ENCODE measurements at regions not wholly inside any gene's neighbourhood (a gene's known extent, or its start where the extent isn't known, plus 50 kb on each side); places are given as distances from the start of the nearest gene placed in this dataset.

- no peaks in the 10 kb centered on the region for H3K9me3 ChIP-seq
- no peaks in the 10 kb centered on the region for H3K36me3 ChIP-seq
- no peak for DNase-seq (ENCODE audit: low spot score in 2 of 2)
- H3K4me1 ChIP-seq, result no peaks in the 10 kb centered on the region
- no peak overlapping the region for H3K4me3 ChIP-seq
- TF ChIP-seq POLR2AphosphoS5 (IDR thresholded peaks at IDR 0.05), result no peak
- no peak for TF ChIP-seq EP300 (IDR thresholded peaks at IDR 0.05)
- TF ChIP-seq CTCF (IDR thresholded peaks at IDR 0.05), result no peak
- no peak for TF ChIP-seq POLR2A (IDR thresholded peaks at IDR 0.05)
- H3K27me3 ChIP-seq, result no peaks in the 10 kb centered on the region
- no peak overlapping the region for H3K27ac ChIP-seq
- WGBS, result 85% methylated on average over 1 of the region's 1 CpG
Measured at GRCh38 chr6:103277936-103278335, 1581.8 kb downstream of the HACE1 start.

- 31% methylated on average over 1 of the region's 1 CpG for WGBS
- Histone ChIP-seq H3K36me3 (no peaks in the 10 kb centered on the region), H3K27ac (no peak overlapping the region), H3K4me1 (no peaks in the 10 kb centered on the region), H3K9me3 (no peaks in the 10 kb centered on the region), H3K4me3 (no peak overlapping the region), H3K27me3 (no peaks in the 10 kb centered on the region)
- DNase-seq (ENCODE audit: low spot score in 2 of 2), result no peak
- TF ChIP-seq CTCF (IDR thresholded peaks at IDR 0.05), result no peak
Measured at GRCh38 chr6:103273048-103273447, 1586.7 kb downstream of the HACE1 start.

GRCh38 chr6:103269581-103269980 is 1590.1 kb downstream of the HACE1 start:
- DNase-seq (ENCODE audit: low spot score in 2 of 2), result no peak
- Histone ChIP-seq H3K9me3 (no peaks in the 10 kb centered on the region), H3K36me3 (no peaks in the 10 kb centered on the region), H3K27ac (no peak overlapping the region), H3K4me3 (no peak overlapping the region), H3K4me1 (no peaks in the 10 kb centered on the region), H3K27me3 (no peaks in the 10 kb centered on the region)
- TF ChIP-seq POLR2A (IDR thresholded peaks at IDR 0.05) (no peak), POLR2AphosphoS5 (IDR thresholded peaks at IDR 0.05) (no peak), EP300 (IDR thresholded peaks at IDR 0.05) (no peak), CTCF (IDR thresholded peaks at IDR 0.05) (no peak)
- 58% methylated on average over 2 of the region's 2 CpGs for WGBS

- Histone ChIP-seq H3K9me3 (no peaks in the 10 kb centered on the region), H3K27ac (no peak overlapping the region), H3K4me3 (no peak overlapping the region), H3K4me1 (no peaks in the 10 kb centered on the region), H3K36me3 (no peaks in the 10 kb centered on the region), H3K27me3 (no peaks in the 10 kb centered on the region)
- WGBS, result 73% methylated on average over 2 of the region's 2 CpGs
- TF ChIP-seq POLR2A (IDR thresholded peaks at IDR 0.05), result no peak
- no peak for TF ChIP-seq CTCF (IDR thresholded peaks at IDR 0.05)
- no peak for TF ChIP-seq EP300 (IDR thresholded peaks at IDR 0.05)
- TF ChIP-seq POLR2AphosphoS5 (IDR thresholded peaks at IDR 0.05), result no peak
- DNase-seq (ENCODE audit: low spot score in 2 of 2), result no peak
Measured at GRCh38 chr6:103268335-103268734, 1591.4 kb downstream of the HACE1 start.

GRCh38 chr6:103264020-103264419 is 1595.7 kb downstream of the HACE1 start:
- Histone ChIP-seq H3K9me3 (no peaks in the 10 kb centered on the region), H3K27ac (no peak overlapping the region), H3K36me3 (no peaks in the 10 kb centered on the region), H3K27me3 (no peaks in the 10 kb centered on the region), H3K4me1 (no peaks in the 10 kb centered on the region), H3K4me3 (no peak overlapping the region)
- no peak for TF ChIP-seq EP300 (IDR thresholded peaks at IDR 0.05)
- TF ChIP-seq CTCF (IDR thresholded peaks at IDR 0.05), result no peak
- no peak for TF ChIP-seq POLR2AphosphoS5 (IDR thresholded peaks at IDR 0.05)
- TF ChIP-seq POLR2A (IDR thresholded peaks at IDR 0.05), result no peak
- 81% methylated on average over 6 of the region's 9 CpGs for WGBS
- DNase-seq (ENCODE audit: low spot score in 2 of 2), result peak in 1 of 2 donors; percentile 44
